ENCODE measurements at regions not wholly inside any gene's neighbourhood (a gene's known extent, or its start where the extent isn't known, plus 50 kb on each side); places are given as distances from the start of the nearest gene placed in this dataset.

GRCh38 chr1:116201911-116202310 is 90.7 kb downstream of the MAB21L3 start:
- H3K9me3 ChIP-seq (replicated peaks; ENCODE audit: insufficient read depth, low read length), result no peaks in the 10 kb centered on the region
- no peaks in the 10 kb centered on the region for H3K9me2 ChIP-seq (replicated peaks; ENCODE audit: insufficient read depth, low read length)
- no peaks in the 10 kb centered on the region for H3K27me3 ChIP-seq (replicated peaks; ENCODE audit: insufficient read depth, low read length)
- H2AFZ ChIP-seq (ENCODE audit: low read length), result no peak overlapping the region
- H4K20me1 ChIP-seq (ENCODE audit: insufficient read depth, low read length), result no peaks in the 10 kb centered on the region
- H3K4me3 ChIP-seq (ENCODE audit: low read length), result no peak overlapping the region
- no peak for DNase-seq
- H3F3A ChIP-seq (ENCODE audit: insufficient read depth, low read length), result no peaks in the 10 kb centered on the region
- no peak overlapping the region for H3K9ac ChIP-seq (ENCODE audit: low read length)
- TF ChIP-seq CTCF (IDR thresholded peaks at IDR 0.05; ENCODE audit: low read length) (no peak), EZH2phosphoT487 (IDR thresholded peaks at IDR 0.05; ENCODE audit: low read length) (no peak), EZH2 (optimal IDR thresholded peaks at IDR 0.05; ENCODE audit: low read depth, low read length) (no peak)
- H3K27ac ChIP-seq (ENCODE audit: low read length), result no peak overlapping the region
- no peaks in the 10 kb centered on the region for H3K36me3 ChIP-seq (replicated peaks; ENCODE audit: insufficient read depth, low read length)
- H3K4me1 ChIP-seq (ENCODE audit: low read length), result no peaks in the 10 kb centered on the region
- H3K4me2 ChIP-seq (ENCODE audit: low read depth, low read length), result no peak overlapping the region
- no peaks in the 10 kb centered on the region for H3K79me2 ChIP-seq (ENCODE audit: low read length)

- Histone ChIP-seq H3K9me2 (replicated peaks; ENCODE audit: insufficient read depth, low read length) (no peaks in the 10 kb centered on the region), H3K4me1 (ENCODE audit: low read length) (no peaks in the 10 kb centered on the region), H3K9me3 (replicated peaks; ENCODE audit: insufficient read depth, low read length) (no peaks in the 10 kb centered on the region), H3K9ac (ENCODE audit: low read length) (no peak overlapping the region), H3K4me2 (ENCODE audit: low read depth, low read length) (no peak overlapping the region), H2AFZ (ENCODE audit: low read length) (no peak overlapping the region), H4K20me1 (ENCODE audit: insufficient read depth, low read length) (no peaks in the 10 kb centered on the region), H3K79me2 (ENCODE audit: low read length) (no peaks in the 10 kb centered on the region), H3K27me3 (replicated peaks; ENCODE audit: insufficient read depth, low read length) (no peaks in the 10 kb centered on the region), H3F3A (ENCODE audit: insufficient read depth, low read length) (no peaks in the 10 kb centered on the region), H3K36me3 (replicated peaks; ENCODE audit: insufficient read depth, low read length) (no peaks in the 10 kb centered on the region), H3K4me3 (ENCODE audit: low read length) (no peak overlapping the region), H3K27ac (ENCODE audit: low read length) (no peak overlapping the region)
- DNase-seq, result no peak
- TF ChIP-seq EZH2 (optimal IDR thresholded peaks at IDR 0.05; ENCODE audit: low read depth, low read length) (no peak), EZH2phosphoT487 (IDR thresholded peaks at IDR 0.05; ENCODE audit: low read length) (no peak), CTCF (IDR thresholded peaks at IDR 0.05; ENCODE audit: low read length) (no peak)
These were observed 92.1 kb downstream of the MAB21L3 start for GRCh38 chr1:116203181-116203723.

- Histone ChIP-seq H3K4me2 (ENCODE audit: low read depth, low read length) (no peak overlapping the region), H3K4me1 (ENCODE audit: low read length) (no peaks in the 10 kb centered on the region), H3K9me2 (replicated peaks; ENCODE audit: insufficient read depth, low read length) (no peaks in the 10 kb centered on the region), H3K79me2 (ENCODE audit: low read length) (no peaks in the 10 kb centered on the region), H3K9me3 (replicated peaks; ENCODE audit: insufficient read depth, low read length) (no peaks in the 10 kb centered on the region), H3K27me3 (replicated peaks; ENCODE audit: insufficient read depth, low read length) (no peaks in the 10 kb centered on the region), H3K9ac (ENCODE audit: low read length) (no peak overlapping the region), H3K27ac (ENCODE audit: low read length) (no peak overlapping the region), H3K4me3 (ENCODE audit: low read length) (no peak overlapping the region), H2AFZ (ENCODE audit: low read length) (no peak overlapping the region), H3K36me3 (replicated peaks; ENCODE audit: insufficient read depth, low read length) (no peaks in the 10 kb centered on the region), H3F3A (ENCODE audit: insufficient read depth, low read length) (no peaks in the 10 kb centered on the region), H4K20me1 (ENCODE audit: insufficient read depth, low read length) (no peaks in the 10 kb centered on the region)
- TF ChIP-seq EZH2phosphoT487 (IDR thresholded peaks at IDR 0.05; ENCODE audit: low read length) (no peak), EZH2 (optimal IDR thresholded peaks at IDR 0.05; ENCODE audit: low read depth, low read length) (no peak), CTCF (IDR thresholded peaks at IDR 0.05; ENCODE audit: low read length) (no peak)
- no peak for DNase-seq
These were observed 92.7 kb downstream of the MAB21L3 start for GRCh38 chr1:116203920-116204319.
